GM23338 (cell line): ENCODE measurements at regions not wholly inside any gene's neighbourhood (a gene's known extent, or its start where the extent isn't known, plus 50 kb on each side); places are given as distances from the start of the nearest gene placed in this dataset.

Source experiments
- ATAC-seq: fragments of 200-7000 bp; cut with Tn5 transposase; 3 replicates; pipeline ENCODE4 v1.9.1; 2020
- DNase-seq: peaks from one replicate; pipeline ENCODE4 v3.0.0-alpha.2; 2015; ENCODE audit warnings: low spot score
- H2AFZ ChIP-seq: fragments of 200-600 bp; sonication (generic); 2 replicates; pipeline ENCODE4 v1.8.0; 2016; ENCODE audit warnings: antibody characterized with exemption, mild to moderate bottlenecking, moderate library complexity
- H3F3A ChIP-seq: fragments of 200-600 bp; sonication (generic); replicated peaks from 2 replicates; pipeline ENCODE4 v1.8.0; 2017; ENCODE audit warnings: antibody characterized with exemption, mixed run types, low read depth
- H3K27ac ChIP-seq: fragments of 200-600 bp; sonication (generic); 2 replicates; pipeline ENCODE4 v1.6.1; 2016; ENCODE audit warnings: low read depth
- H3K27me3 ChIP-seq: fragments of 200-600 bp; sonication (generic); 2 replicates; pipeline ENCODE4 v1.8.0; 2016; ENCODE audit warnings: mild to moderate bottlenecking, mixed run types, moderate library complexity; ENCODE audit not compliant: insufficient read depth
- H3K36me3 ChIP-seq: fragments of 200-600 bp; sonication (generic); 2 replicates; pipeline ENCODE4 v1.8.0; 2016; ENCODE audit warnings: mild to moderate bottlenecking; ENCODE audit not compliant: insufficient read depth
- H3K4me1 ChIP-seq: fragments of 200-600 bp; sonication (generic); 2 replicates; pipeline ENCODE4 v1.8.0; 2016; ENCODE audit warnings: mild to moderate bottlenecking, moderate library complexity; ENCODE audit not compliant: insufficient read depth
- H3K4me2 ChIP-seq: fragments of 200-600 bp; sonication (generic); 2 replicates; pipeline ENCODE4 v1.7.1; 2017; ENCODE audit warnings: mixed run types
- H3K4me3 ChIP-seq: fragments of 200-600 bp; sonication (generic); 2 replicates; pipeline ENCODE4 v1.6.1; 2016; ENCODE audit warnings: mixed run types
- H3K79me2 ChIP-seq: fragments of 200-600 bp; sonication (generic); replicated peaks from 2 replicates; pipeline ENCODE4 v1.8.0; 2017; ENCODE audit warnings: mild to moderate bottlenecking; ENCODE audit not compliant: insufficient read depth
- H3K9me2 ChIP-seq: fragments of 200-600 bp; sonication (generic); 2 replicates; pipeline ENCODE4 v1.8.0; 2017; ENCODE audit not compliant: insufficient read depth
- H4K20me1 ChIP-seq: fragments of 200-600 bp; sonication (generic); replicated peaks from 2 replicates; pipeline ENCODE4 v1.8.0; 2017; ENCODE audit warnings: mild to moderate bottlenecking; ENCODE audit not compliant: insufficient read depth
- H3K27ac Mint-ChIP-seq: 2 replicates; pipeline ENCODE4 v1.8.0; 2020; ENCODE audit warnings: inconsistent platforms, mild to moderate bottlenecking, moderate library complexity, mixed read lengths
- H3K27me3 Mint-ChIP-seq: 3 replicates; pipeline ENCODE4 v1.8.0; 2022; ENCODE audit warnings: low read depth, mild to moderate bottlenecking, moderate library complexity, mixed read lengths, inconsistent platforms; ENCODE audit not compliant: insufficient read depth, poor library complexity
- H3K36me3 Mint-ChIP-seq: 3 replicates; pipeline ENCODE4 v1.8.0; 2021; ENCODE audit warnings: low read depth, mild to moderate bottlenecking, inconsistent platforms, moderate library complexity, mixed read lengths
- H3K4me1 Mint-ChIP-seq: 3 replicates; pipeline ENCODE4 v1.8.0; 2020; ENCODE audit warnings: mild to moderate bottlenecking, inconsistent platforms, mixed read lengths
- H3K4me3 Mint-ChIP-seq: 3 replicates; pipeline ENCODE4 v1.8.0; 2021; ENCODE audit warnings: moderate library complexity, mild to moderate bottlenecking, inconsistent platforms, mixed read lengths
- H3K9me3 Mint-ChIP-seq: 3 replicates; pipeline ENCODE4 v1.8.0; 2020; ENCODE audit warnings: moderate library complexity, mild to moderate bottlenecking, inconsistent platforms, mixed read lengths
- CREB1 ChIP-seq: fragments of 250-450 bp; sonication (Bioruptor Pico); IDR thresholded peaks from 2 replicates; pipeline ENCODE4 v1.5.0; 2020; ENCODE audit warnings: low read depth, mild to moderate bottlenecking, moderate library complexity
- EZH2 ChIP-seq: fragments of 200-600 bp; sonication (generic); IDR thresholded peaks from one replicate; pipeline ENCODE4 v1.8.0; 2017; ENCODE audit warnings: antibody characterized with exemption, mild to moderate bottlenecking, low read depth; ENCODE audit not compliant: unreplicated experiment
- EZH2phosphoT487 ChIP-seq: fragments of 200-600 bp; sonication (generic); IDR thresholded peaks from one replicate; pipeline ENCODE4 v1.8.1; 2018; ENCODE audit warnings: antibody characterized with exemption; ENCODE audit not compliant: unreplicated experiment
- JUNB ChIP-seq: IDR thresholded peaks from one replicate; pipeline ENCODE4 v1.6.1; 2016; ENCODE audit warnings: antibody characterized with exemption; ENCODE audit not compliant: unreplicated experiment
- NANOG ChIP-seq: IDR thresholded peaks from 2 replicates; pipeline ENCODE4 v1.6.1; 2016; ENCODE audit warnings: antibody characterized with exemption, borderline replicate concordance
- POLR2AphosphoS5 ChIP-seq: IDR thresholded peaks from 2 replicates; pipeline ENCODE4 v1.6.1; 2016; ENCODE audit warnings: antibody characterized with exemption, low read depth
- STAT1 ChIP-seq: IDR thresholded peaks from one replicate; pipeline ENCODE4 v1.6.1; 2016; ENCODE audit warnings: antibody characterized with exemption; ENCODE audit not compliant: unreplicated experiment
- ZNF114 ChIP-seq: fragments of 250-450 bp; sonication (Bioruptor Pico); IDR thresholded peaks from 2 replicates; pipeline ENCODE4 v1.5.0; 2020; ENCODE audit warnings: mild to moderate bottlenecking, moderate library complexity
- ZNF331 ChIP-seq: fragments of 250-450 bp; sonication (Bioruptor Pico); IDR thresholded peaks from 2 replicates; pipeline ENCODE4 v1.5.0; 2020; ENCODE audit warnings: low read depth, mild to moderate bottlenecking, moderate library complexity
- TF ChIP-seq, protein P1 (sequence below): IDR thresholded peaks from 2 replicates; pipeline ENCODE4 v1.6.1; 2016; ENCODE audit warnings: antibody characterized with exemption
- TF ChIP-seq, protein P2 (sequence below): IDR thresholded peaks from one replicate; pipeline ENCODE4 v1.6.1; 2018; ENCODE audit warnings: antibody characterized with exemption; ENCODE audit not compliant: unreplicated experiment
- TF ChIP-seq, protein P3 (sequence below), 2 experiments: fragments of 200-600 bp in 1 of 2; sonication (generic) in 1 of 2; conservative IDR thresholded peaks; 2 replicates each; pipeline versions ENCODE4 v1.5.1 to v1.6.1; 2016 to 2017; ENCODE audit warnings: antibody characterized with exemption in 2 of 2, low read depth in 2 of 2, mild to moderate bottlenecking in 2 of 2, moderate library complexity in 1 of 2
- TF ChIP-seq, protein P4 (sequence below): fragments of 250-450 bp; sonication (Bioruptor Pico); IDR thresholded peaks from 2 replicates; pipeline ENCODE4 v1.5.0; 2020; ENCODE audit warnings: mild to moderate bottlenecking, moderate library complexity

DNA sequence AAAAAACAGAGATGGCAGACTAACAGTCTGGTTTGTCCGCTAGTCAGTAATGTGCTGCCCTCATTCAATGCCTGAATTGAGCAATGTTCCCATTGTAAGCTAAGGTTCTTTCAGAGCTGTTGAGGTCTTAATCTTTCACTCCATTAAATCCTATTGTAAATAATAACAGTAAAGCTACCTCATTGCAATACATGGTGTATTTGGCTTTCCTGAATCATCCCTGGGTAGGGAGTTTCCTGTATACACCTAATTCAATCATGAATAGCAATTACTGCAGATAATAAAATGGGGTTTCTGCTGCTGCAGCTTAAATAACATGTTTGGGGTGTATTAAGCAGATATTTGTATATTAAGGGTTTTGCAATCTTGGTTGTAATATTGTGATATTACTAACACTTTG, 1100.2 kb upstream of the INTU start:
- H3K36me3 Mint-ChIP-seq, result no peaks in the 10 kb centered on the region
- H3K4me3 ChIP-seq, result no peak overlapping the region
- H3K4me1 ChIP-seq, result no peaks in the 10 kb centered on the region
- H3K36me3 ChIP-seq, result no peaks in the 10 kb centered on the region
- H3K4me1 Mint-ChIP-seq, result peaks cover 10% of the 10 kb centered on the region; the same call in 1 of the 3 replicates
- no peaks in the 10 kb centered on the region for H4K20me1 ChIP-seq
- H3K4me3 Mint-ChIP-seq, result no peak overlapping the region
- H3K27ac ChIP-seq, result no peak overlapping the region
- peaks cover 2% of the 10 kb centered on the region; the same call in 1 of the 2 replicates for H3K9me2 ChIP-seq
- DNase-seq, result no peak
- no peaks in the 10 kb centered on the region for H3K27me3 ChIP-seq
- peaks cover 2% of the 10 kb centered on the region for H3K27me3 Mint-ChIP-seq
- no peaks in the 10 kb centered on the region for H3K79me2 ChIP-seq
- H3K27ac Mint-ChIP-seq, result no peak overlapping the region
- no peaks in the 10 kb centered on the region for H3F3A ChIP-seq
- H2AFZ ChIP-seq, result no peak overlapping the region
- no peak overlapping the region for H3K4me2 ChIP-seq
- ATAC-seq, result no peak
- no peaks in the 10 kb centered on the region for H3K9me3 Mint-ChIP-seq
- TF ChIP-seq STAT1 (no peak), EZH2phosphoT487 (no peak), NANOG (no peak), ZNF114 (CRISPR knock-in tag) (no peak), POLR2AphosphoS5 (no peak), CREB1 (no peak), JUNB (no peak), ZNF331 (CRISPR knock-in tag) (no peak), EZH2 (no peak)
- TF ChIP-seq, protein P1, sequence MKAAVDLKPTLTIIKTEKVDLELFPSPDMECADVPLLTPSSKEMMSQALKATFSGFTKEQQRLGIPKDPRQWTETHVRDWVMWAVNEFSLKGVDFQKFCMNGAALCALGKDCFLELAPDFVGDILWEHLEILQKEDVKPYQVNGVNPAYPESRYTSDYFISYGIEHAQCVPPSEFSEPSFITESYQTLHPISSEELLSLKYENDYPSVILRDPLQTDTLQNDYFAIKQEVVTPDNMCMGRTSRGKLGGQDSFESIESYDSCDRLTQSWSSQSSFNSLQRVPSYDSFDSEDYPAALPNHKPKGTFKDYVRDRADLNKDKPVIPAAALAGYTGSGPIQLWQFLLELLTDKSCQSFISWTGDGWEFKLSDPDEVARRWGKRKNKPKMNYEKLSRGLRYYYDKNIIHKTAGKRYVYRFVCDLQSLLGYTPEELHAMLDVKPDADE, result no peak
- TF ChIP-seq, protein P2, sequence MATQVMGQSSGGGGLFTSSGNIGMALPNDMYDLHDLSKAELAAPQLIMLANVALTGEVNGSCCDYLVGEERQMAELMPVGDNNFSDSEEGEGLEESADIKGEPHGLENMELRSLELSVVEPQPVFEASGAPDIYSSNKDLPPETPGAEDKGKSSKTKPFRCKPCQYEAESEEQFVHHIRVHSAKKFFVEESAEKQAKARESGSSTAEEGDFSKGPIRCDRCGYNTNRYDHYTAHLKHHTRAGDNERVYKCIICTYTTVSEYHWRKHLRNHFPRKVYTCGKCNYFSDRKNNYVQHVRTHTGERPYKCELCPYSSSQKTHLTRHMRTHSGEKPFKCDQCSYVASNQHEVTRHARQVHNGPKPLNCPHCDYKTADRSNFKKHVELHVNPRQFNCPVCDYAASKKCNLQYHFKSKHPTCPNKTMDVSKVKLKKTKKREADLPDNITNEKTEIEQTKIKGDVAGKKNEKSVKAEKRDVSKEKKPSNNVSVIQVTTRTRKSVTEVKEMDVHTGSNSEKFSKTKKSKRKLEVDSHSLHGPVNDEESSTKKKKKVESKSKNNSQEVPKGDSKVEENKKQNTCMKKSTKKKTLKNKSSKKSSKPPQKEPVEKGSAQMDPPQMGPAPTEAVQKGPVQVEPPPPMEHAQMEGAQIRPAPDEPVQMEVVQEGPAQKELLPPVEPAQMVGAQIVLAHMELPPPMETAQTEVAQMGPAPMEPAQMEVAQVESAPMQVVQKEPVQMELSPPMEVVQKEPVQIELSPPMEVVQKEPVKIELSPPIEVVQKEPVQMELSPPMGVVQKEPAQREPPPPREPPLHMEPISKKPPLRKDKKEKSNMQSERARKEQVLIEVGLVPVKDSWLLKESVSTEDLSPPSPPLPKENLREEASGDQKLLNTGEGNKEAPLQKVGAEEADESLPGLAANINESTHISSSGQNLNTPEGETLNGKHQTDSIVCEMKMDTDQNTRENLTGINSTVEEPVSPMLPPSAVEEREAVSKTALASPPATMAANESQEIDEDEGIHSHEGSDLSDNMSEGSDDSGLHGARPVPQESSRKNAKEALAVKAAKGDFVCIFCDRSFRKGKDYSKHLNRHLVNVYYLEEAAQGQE, result no peak
- TF ChIP-seq, protein P3, sequence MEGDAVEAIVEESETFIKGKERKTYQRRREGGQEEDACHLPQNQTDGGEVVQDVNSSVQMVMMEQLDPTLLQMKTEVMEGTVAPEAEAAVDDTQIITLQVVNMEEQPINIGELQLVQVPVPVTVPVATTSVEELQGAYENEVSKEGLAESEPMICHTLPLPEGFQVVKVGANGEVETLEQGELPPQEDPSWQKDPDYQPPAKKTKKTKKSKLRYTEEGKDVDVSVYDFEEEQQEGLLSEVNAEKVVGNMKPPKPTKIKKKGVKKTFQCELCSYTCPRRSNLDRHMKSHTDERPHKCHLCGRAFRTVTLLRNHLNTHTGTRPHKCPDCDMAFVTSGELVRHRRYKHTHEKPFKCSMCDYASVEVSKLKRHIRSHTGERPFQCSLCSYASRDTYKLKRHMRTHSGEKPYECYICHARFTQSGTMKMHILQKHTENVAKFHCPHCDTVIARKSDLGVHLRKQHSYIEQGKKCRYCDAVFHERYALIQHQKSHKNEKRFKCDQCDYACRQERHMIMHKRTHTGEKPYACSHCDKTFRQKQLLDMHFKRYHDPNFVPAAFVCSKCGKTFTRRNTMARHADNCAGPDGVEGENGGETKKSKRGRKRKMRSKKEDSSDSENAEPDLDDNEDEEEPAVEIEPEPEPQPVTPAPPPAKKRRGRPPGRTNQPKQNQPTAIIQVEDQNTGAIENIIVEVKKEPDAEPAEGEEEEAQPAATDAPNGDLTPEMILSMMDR (conservative IDR thresholded peaks at IDR 0.05; ENCODE audit: low read depth in 2 of 2), result no peak
- TF ChIP-seq, protein P4, sequence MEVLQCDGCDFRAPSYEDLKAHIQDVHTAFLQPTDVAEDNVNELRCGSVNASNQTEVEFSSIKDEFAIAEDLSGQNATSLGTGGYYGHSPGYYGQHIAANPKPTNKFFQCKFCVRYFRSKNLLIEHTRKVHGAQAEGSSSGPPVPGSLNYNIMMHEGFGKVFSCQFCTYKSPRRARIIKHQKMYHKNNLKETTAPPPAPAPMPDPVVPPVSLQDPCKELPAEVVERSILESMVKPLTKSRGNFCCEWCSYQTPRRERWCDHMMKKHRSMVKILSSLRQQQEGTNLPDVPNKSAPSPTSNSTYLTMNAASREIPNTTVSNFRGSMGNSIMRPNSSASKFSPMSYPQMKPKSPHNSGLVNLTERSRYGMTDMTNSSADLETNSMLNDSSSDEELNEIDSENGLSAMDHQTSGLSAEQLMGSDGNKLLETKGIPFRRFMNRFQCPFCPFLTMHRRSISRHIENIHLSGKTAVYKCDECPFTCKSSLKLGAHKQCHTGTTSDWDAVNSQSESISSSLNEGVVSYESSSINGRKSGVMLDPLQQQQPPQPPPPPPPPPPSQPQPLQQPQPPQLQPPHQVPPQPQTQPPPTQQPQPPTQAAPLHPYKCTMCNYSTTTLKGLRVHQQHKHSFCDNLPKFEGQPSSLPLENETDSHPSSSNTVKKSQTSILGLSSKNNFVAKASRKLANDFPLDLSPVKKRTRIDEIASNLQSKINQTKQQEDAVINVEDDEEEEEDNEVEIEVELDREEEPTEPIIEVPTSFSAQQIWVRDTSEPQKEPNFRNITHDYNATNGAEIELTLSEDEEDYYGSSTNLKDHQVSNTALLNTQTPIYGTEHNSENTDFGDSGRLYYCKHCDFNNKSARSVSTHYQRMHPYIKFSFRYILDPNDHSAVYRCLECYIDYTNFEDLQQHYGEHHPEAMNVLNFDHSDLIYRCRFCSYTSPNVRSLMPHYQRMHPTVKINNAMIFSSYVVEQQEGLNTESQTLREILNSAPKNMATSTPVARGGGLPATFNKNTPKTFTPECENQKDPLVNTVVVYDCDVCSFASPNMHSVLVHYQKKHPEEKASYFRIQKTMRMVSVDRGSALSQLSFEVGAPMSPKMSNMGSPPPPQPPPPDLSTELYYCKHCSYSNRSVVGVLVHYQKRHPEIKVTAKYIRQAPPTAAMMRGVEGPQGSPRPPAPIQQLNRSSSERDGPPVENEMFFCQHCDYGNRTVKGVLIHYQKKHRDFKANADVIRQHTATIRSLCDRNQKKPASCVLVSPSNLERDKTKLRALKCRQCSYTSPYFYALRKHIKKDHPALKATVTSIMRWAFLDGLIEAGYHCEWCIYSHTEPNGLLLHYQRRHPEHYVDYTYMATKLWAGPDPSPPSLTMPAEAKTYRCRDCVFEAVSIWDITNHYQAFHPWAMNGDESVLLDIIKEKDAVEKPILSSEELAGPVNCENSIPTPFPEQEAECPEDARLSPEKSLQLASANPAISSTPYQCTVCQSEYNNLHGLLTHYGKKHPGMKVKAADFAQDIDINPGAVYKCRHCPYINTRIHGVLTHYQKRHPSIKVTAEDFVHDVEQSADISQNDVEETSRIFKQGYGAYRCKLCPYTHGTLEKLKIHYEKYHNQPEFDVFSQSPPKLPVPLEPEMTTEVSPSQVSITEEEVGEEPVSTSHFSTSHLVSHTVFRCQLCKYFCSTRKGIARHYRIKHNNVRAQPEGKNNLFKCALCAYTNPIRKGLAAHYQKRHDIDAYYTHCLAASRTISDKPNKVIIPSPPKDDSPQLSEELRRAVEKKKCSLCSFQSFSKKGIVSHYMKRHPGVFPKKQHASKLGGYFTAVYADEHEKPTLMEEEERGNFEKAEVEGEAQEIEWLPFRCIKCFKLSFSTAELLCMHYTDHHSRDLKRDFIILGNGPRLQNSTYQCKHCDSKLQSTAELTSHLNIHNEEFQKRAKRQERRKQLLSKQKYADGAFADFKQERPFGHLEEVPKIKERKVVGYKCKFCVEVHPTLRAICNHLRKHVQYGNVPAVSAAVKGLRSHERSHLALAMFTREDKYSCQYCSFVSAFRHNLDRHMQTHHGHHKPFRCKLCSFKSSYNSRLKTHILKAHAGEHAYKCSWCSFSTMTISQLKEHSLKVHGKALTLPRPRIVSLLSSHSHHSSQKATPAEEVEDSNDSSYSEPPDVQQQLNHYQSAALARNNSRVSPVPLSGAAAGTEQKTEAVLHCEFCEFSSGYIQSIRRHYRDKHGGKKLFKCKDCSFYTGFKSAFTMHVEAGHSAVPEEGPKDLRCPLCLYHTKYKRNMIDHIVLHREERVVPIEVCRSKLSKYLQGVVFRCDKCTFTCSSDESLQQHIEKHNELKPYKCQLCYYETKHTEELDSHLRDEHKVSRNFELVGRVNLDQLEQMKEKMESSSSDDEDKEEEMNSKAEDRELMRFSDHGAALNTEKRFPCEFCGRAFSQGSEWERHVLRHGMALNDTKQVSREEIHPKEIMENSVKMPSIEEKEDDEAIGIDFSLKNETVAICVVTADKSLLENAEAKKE, result no peak
